Activated CD4-positive, alpha-beta T cell treated with anti-CD3 and anti-CD28 coated beads, Interleukin-2, amount 50 U/mL, for 48 hours (primary cell): ENCODE measurements at regions not wholly inside any gene's neighbourhood (a gene's known extent, or its start where the extent isn't known, plus 50 kb on each side); places are given as distances from the start of the nearest gene placed in this dataset.

Experiments
- DNase-seq, 2 experiments: peaks; one replicate each; pipeline ENCODE4 v3.0.0-alpha.2; 2020

- DNase-seq, result no peak
Measured at GRCh38 chr7:72524037-72524436, 111.9 kb upstream of the CALN1 start.

- DNase-seq, result no peak
Measured at GRCh38 chr7:72504061-72504706, 92.0 kb upstream of the CALN1 start.

- DNase-seq, result no peak
Measured at GRCh38 chr7:72503644-72504043, 91.5 kb upstream of the CALN1 start.

- DNase-seq, result no peak
Measured at GRCh38 chr7:72494807-72495206, 82.7 kb upstream of the CALN1 start.

- DNase-seq, result peak; percentile 65 to 68
Measured at GRCh38 chr7:72493850-72494661, 81.9 kb upstream of the CALN1 start.

GRCh38 chr7:72492461-72493065, 80.4 kb upstream of the CALN1 start:
- no peak for DNase-seq

GRCh38 chr7:72490301-72490700, 78.2 kb upstream of the CALN1 start:
- DNase-seq, result no peak

- no peak for DNase-seq
Measured at GRCh38 chr7:72481934-72482333, 69.8 kb upstream of the CALN1 start.

- DNase-seq, result no peak
Measured at GRCh38 chr7:72476608-72477305, 64.6 kb upstream of the CALN1 start.

- DNase-seq, result no peak
Measured at GRCh38 chr7:72467237-72467636, 55.1 kb upstream of the CALN1 start.

GRCh38 chr7:72466797-72467196, 54.7 kb upstream of the CALN1 start:
- no peak for DNase-seq

DNA sequence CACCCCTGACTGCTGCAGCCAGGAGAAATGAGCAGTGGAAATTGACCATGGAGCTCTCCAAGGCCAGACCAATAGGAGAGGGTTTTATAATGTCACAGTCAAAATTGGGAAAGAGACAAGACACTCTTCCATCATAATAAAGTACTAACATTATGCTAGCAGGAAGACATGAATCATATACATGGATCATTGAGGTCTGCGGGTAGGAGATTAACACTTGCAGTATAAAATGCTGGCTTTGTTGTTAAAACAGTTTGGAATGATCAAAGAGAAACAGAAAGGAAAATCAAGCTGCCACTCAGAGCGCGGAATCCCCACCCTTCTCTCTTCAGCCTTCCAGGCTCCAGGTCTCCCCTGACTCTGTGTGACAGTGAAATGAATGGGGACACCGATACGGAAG, 53.4 kb upstream of the CALN1 start:
- no peak for DNase-seq

DNA sequence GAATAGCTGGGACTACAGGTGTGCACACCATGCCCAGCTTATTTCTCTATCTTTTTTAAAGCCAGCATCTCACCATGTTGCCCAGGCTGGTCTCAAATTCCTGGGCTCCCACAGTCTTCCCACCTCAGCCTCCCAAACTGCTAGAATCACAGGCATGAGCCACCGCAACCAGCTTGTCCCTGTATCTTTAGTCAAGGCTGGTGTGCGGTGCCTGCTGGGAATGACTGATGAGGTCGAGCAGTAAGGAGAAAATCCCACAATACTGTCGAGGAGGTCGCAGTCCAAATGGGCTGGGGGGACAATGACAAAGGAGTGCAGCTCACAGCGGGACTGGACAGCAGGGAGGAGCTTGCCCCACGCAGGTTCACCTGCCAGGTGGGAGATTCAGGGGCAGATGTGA, 50.2 kb upstream of the CALN1 start:
- DNase-seq, result no peak
